Natural killer cell (primary cell): ENCODE measurements at regions not wholly inside any gene's neighbourhood (a gene's known extent, or its start where the extent isn't known, plus 50 kb on each side); places are given as distances from the start of the nearest gene placed in this dataset.

Source experiments
- ATAC-seq, 3 donors: fragments of 150-1000 bp in 2 of 3; fragments of 200-7000 bp in 1 of 3; cut with Tn5 transposase; 1 replicate in 1 of 3; 2 replicates in 2 of 3; pipeline ENCODE4 v1.10.0; 2021; ENCODE audit warnings: mild to moderate bottlenecking in 2 of 3, moderate library complexity in 2 of 3
- DNase-seq, 2 donors: peaks; one replicate each; pipeline versions ENCODE4 v3.0.0 to v3.0.0-alpha.2; 2013 to 2021; ENCODE audit warnings: mixed read lengths in 1 of 2
- H3K27ac ChIP-seq: one replicate; pipeline ENCODE4 v1.5.1; 2013; ENCODE audit warnings: mild to moderate bottlenecking, low read length
- H3K27me3 ChIP-seq: one replicate; pipeline ENCODE4 v1.6.1; 2013; ENCODE audit warnings: low read length; ENCODE audit not compliant: control insufficient read depth, insufficient read depth
- H3K36me3 ChIP-seq: one replicate; pipeline ENCODE4 v1.6.1; 2013; ENCODE audit warnings: low read length; ENCODE audit not compliant: control insufficient read depth, insufficient read depth
- H3K4me1 ChIP-seq: one replicate; pipeline ENCODE4 v1.6.1; 2013; ENCODE audit warnings: low read length; ENCODE audit not compliant: control insufficient read depth, insufficient read depth
- H3K4me3 ChIP-seq: one replicate; pipeline ENCODE4 v1.5.1; 2013; ENCODE audit warnings: low read length
- H3K9me3 ChIP-seq: one replicate; pipeline ENCODE4 v1.6.1; 2013; ENCODE audit warnings: low read length; ENCODE audit not compliant: control insufficient read depth, insufficient read depth
- H3K27ac Mint-ChIP-seq, 2 donors: one replicate each; pipeline ENCODE4 v1.8.0; 2022; ENCODE audit warnings: mild to moderate bottlenecking in 2 of 2, mixed read lengths in 2 of 2, moderate library complexity in 1 of 2
- H3K27me3 Mint-ChIP-seq, 2 donors: one replicate each; pipeline ENCODE4 v1.8.0; 2022; ENCODE audit warnings: low read depth in 2 of 2, mixed read lengths in 2 of 2
- H3K36me3 Mint-ChIP-seq: one replicate; pipeline ENCODE4 v1.8.0; 2022; ENCODE audit warnings: mixed read lengths
- H3K4me1 Mint-ChIP-seq, 2 donors: one replicate each; pipeline ENCODE4 v1.8.0; 2022; ENCODE audit warnings: mixed read lengths in 2 of 2
- H3K4me3 Mint-ChIP-seq: one replicate; pipeline ENCODE4 v1.8.0; 2022; ENCODE audit warnings: mild to moderate bottlenecking, moderate library complexity, mixed read lengths
- H3K9me3 Mint-ChIP-seq, 2 donors: one replicate each; pipeline ENCODE4 v1.8.0; 2022; ENCODE audit warnings: mixed read lengths in 2 of 2
- CTCF ChIP-seq: fragments of 200-600 bp; IDR thresholded peaks from one replicate; pipeline ENCODE4 v1.8.0; 2022; ENCODE audit warnings: antibody characterized with exemption
- WGBS: methylation state at CpG from one replicate; pipeline ENCODE4 v1.1.7; 2013; ENCODE audit warnings: missing lambda C conversion rate; ENCODE audit not compliant: insufficient coverage; 5-methylcytosine and 5-hydroxymethylcytosine counted together
- intact Hi-C: fragments of 100-400 bp; cut with micrococcal nuclease; formaldehyde crosslinking; loops from one replicate; pipeline ENCODE4 v1.14.2; 2022

- no peak for ATAC-seq
These were observed 219.1 kb downstream of the IRS2 start for GRCh38 chr13:109567315-109567714.

GRCh38 chr13:109565877-109566276 lies 220.5 kb downstream of the IRS2 start:
- ATAC-seq: no peak
- intact Hi-C loops: loop anchor here (5.0 kb wide), 1 partner anchor 141 kb away; no protein-coding TSS in a partner anchor

More at GRCh38 chr13:109567315-109567714, 219.1 kb downstream of the IRS2 start:
- intact Hi-C loops: loop anchor here (5.0 kb wide), 1 partner anchor 140 kb away; no protein-coding TSS in a partner anchor
- DNase-seq: no peak
- no peak overlapping the region for H3K27ac Mint-ChIP-seq
- Histone ChIP-seq H3K9me3 (no peaks in the 10 kb centered on the region), H3K4me1 (peaks cover 11% of the 10 kb centered on the region), H3K4me3 (no peak overlapping the region), H3K27me3 (no peaks in the 10 kb centered on the region), H3K36me3 (no peaks in the 10 kb centered on the region), H3K27ac (no peak overlapping the region)
- no peak overlapping the region for H3K4me3 Mint-ChIP-seq
- WGBS: 100% methylated on average over 2 of the region's 2 CpGs
- H3K4me1 Mint-ChIP-seq: peaks cover 17 to 24% of the 10 kb centered on the region in 2 donors
- H3K36me3 Mint-ChIP-seq: no peaks in the 10 kb centered on the region
- TF ChIP-seq CTCF: no peak
- peaks cover 10 to 15% of the 10 kb centered on the region in 2 donors for H3K27me3 Mint-ChIP-seq
- no peaks in the 10 kb centered on the region for H3K9me3 Mint-ChIP-seq

GRCh38 chr13:109548374-109548773 lies 238.0 kb downstream of the IRS2 start:
- Mint-ChIP-seq H3K4me3 (no peak overlapping the region), H3K27ac (no peak overlapping the region), H3K9me3 (no peaks in the 10 kb centered on the region), H3K36me3 (no peaks in the 10 kb centered on the region), H3K4me1 (peaks cover 0 to 6% of the 10 kb centered on the region in 2 donors), H3K27me3 (peaks cover 9 to 21% of the 10 kb centered on the region in 2 donors)
- intact Hi-C loops: no loop called here
- Histone ChIP-seq H3K4me1 (no peaks in the 10 kb centered on the region), H3K4me3 (no peak overlapping the region), H3K36me3 (no peaks in the 10 kb centered on the region), H3K27me3 (no peaks in the 10 kb centered on the region), H3K27ac (no peak overlapping the region), H3K9me3 (no peaks in the 10 kb centered on the region)
- 49% methylated on average over 3 of the region's 3 CpGs for WGBS
- TF ChIP-seq CTCF: no peak
- no peak for DNase-seq
- ATAC-seq: peak; percentile 62 to 94 (median 91)

More at GRCh38 chr13:109565877-109566276, 220.5 kb downstream of the IRS2 start:
- 83% methylated on average over 7 of the region's 7 CpGs for WGBS
- H3K27me3 ChIP-seq: no peaks in the 10 kb centered on the region
- peaks cover 13 to 20% of the 10 kb centered on the region in 2 donors for H3K4me1 Mint-ChIP-seq
- H3K4me3 ChIP-seq: no peak overlapping the region
- H3K9me3 ChIP-seq: no peaks in the 10 kb centered on the region
- no peak for TF ChIP-seq CTCF
- H3K36me3 ChIP-seq: no peaks in the 10 kb centered on the region
- DNase-seq: no peak
- no peak overlapping the region for H3K27ac Mint-ChIP-seq
- peaks cover 11% of the 10 kb centered on the region for H3K4me1 ChIP-seq
- H3K27ac ChIP-seq: no peak overlapping the region
- no peaks in the 10 kb centered on the region for H3K9me3 Mint-ChIP-seq
- peaks cover 15 to 17% of the 10 kb centered on the region in 2 donors for H3K27me3 Mint-ChIP-seq
- no peaks in the 10 kb centered on the region for H3K36me3 Mint-ChIP-seq
- H3K4me3 Mint-ChIP-seq: no peak overlapping the region

GRCh38 chr13:109547942-109548341 lies 238.4 kb downstream of the IRS2 start:
- Histone ChIP-seq H3K27ac (no peak overlapping the region), H3K4me1 (no peaks in the 10 kb centered on the region), H3K36me3 (no peaks in the 10 kb centered on the region), H3K4me3 (no peak overlapping the region), H3K27me3 (no peaks in the 10 kb centered on the region), H3K9me3 (no peaks in the 10 kb centered on the region)
- Mint-ChIP-seq H3K9me3 (no peaks in the 10 kb centered on the region), H3K36me3 (no peaks in the 10 kb centered on the region), H3K27me3 (peaks cover 12 to 26% of the 10 kb centered on the region in 2 donors), H3K4me3 (no peak overlapping the region), H3K4me1 (peaks cover 0 to 6% of the 10 kb centered on the region in 2 donors), H3K27ac (no peak overlapping the region)
- no peak for TF ChIP-seq CTCF
- ATAC-seq (peak in 2 of 3 donors; percentile 21 to 22), DNase-seq (no peak)
- 38% methylated on average over 2 of the region's 5 CpGs for WGBS
- intact Hi-C loops: no loop called here
